ENCODE measurements at regions not wholly inside any gene's neighbourhood (a gene's known extent, or its start where the extent isn't known, plus 50 kb on each side); places are given as distances from the start of the nearest gene placed in this dataset.

DNA sequence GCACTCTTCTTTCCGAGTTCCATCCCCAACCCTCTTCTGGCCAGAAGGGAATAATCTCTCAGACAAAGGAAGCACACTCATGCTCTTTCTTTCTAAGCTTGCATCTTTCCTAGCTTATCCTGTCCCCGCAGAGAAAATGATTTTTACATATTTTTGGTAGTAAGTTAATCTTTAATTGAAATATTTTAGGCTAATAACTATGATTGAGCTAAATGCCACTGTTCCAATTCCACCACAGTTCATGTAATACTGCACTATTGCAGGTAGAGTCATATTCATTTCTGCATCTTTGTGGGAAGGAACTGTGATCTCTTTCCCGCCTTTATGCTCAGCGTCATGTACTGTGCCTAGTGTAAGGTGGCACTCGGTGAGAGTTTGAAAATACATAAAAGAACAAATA is 158.9 kb upstream of the FOXG1 start:
- H3K4me3 ChIP-seq = no peak overlapping the region
- H3K4me1 ChIP-seq (ENCODE audit: control insufficient read depth in 1 of 2, low read depth in 2 of 2) = no peaks in the 10 kb centered on the region
- H3K27ac ChIP-seq = no peak overlapping the region
- ATAC-seq (ENCODE audit: insufficient number of reproducible peaks, low FRiP score, low read depth) = no peak
- H3K27me3 ChIP-seq (replicated peaks; ENCODE audit: insufficient read depth) = no peaks in the 10 kb centered on the region
- no peaks in the 10 kb centered on the region for H3K9me3 ChIP-seq
- TF ChIP-seq, protein P1, sequence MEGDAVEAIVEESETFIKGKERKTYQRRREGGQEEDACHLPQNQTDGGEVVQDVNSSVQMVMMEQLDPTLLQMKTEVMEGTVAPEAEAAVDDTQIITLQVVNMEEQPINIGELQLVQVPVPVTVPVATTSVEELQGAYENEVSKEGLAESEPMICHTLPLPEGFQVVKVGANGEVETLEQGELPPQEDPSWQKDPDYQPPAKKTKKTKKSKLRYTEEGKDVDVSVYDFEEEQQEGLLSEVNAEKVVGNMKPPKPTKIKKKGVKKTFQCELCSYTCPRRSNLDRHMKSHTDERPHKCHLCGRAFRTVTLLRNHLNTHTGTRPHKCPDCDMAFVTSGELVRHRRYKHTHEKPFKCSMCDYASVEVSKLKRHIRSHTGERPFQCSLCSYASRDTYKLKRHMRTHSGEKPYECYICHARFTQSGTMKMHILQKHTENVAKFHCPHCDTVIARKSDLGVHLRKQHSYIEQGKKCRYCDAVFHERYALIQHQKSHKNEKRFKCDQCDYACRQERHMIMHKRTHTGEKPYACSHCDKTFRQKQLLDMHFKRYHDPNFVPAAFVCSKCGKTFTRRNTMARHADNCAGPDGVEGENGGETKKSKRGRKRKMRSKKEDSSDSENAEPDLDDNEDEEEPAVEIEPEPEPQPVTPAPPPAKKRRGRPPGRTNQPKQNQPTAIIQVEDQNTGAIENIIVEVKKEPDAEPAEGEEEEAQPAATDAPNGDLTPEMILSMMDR (IDR thresholded peaks at IDR 0.05) = no peak
- H3K36me3 ChIP-seq = no peaks in the 10 kb centered on the region
- DNase-seq (ENCODE audit: low spot score) = no peak

DNA sequence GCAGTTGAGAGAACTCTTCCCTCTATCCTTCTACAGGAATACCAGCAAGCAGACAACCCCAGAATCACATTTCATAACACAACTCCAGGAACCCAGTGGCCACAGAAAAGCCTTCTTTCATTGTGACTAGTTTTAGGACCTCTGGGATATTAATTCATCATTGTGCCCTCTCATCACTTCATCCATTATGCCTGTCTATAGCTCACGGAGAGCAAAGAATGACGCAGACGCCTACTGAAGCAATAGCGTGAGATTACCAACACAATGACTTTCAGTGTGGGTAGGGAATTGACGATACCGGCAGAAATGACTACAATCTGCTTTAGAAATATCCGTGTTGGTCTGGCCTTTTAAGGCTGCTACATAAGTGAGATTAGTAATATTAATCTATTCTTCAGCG is 158.1 kb upstream of the FOXG1 start:
- no peak for ATAC-seq (ENCODE audit: insufficient number of reproducible peaks, low FRiP score, low read depth)
- Histone ChIP-seq H3K27me3 (replicated peaks; ENCODE audit: insufficient read depth) (no peaks in the 10 kb centered on the region), H3K36me3 (no peaks in the 10 kb centered on the region), H3K4me1 (ENCODE audit: control insufficient read depth in 1 of 2, low read depth in 2 of 2) (no peaks in the 10 kb centered on the region), H3K27ac (no peak overlapping the region), H3K9me3 (no peaks in the 10 kb centered on the region), H3K4me3 (no peak overlapping the region)
- no peak for DNase-seq (ENCODE audit: low spot score)
- TF ChIP-seq, protein P1 (IDR thresholded peaks at IDR 0.05) = no peak

DNA sequence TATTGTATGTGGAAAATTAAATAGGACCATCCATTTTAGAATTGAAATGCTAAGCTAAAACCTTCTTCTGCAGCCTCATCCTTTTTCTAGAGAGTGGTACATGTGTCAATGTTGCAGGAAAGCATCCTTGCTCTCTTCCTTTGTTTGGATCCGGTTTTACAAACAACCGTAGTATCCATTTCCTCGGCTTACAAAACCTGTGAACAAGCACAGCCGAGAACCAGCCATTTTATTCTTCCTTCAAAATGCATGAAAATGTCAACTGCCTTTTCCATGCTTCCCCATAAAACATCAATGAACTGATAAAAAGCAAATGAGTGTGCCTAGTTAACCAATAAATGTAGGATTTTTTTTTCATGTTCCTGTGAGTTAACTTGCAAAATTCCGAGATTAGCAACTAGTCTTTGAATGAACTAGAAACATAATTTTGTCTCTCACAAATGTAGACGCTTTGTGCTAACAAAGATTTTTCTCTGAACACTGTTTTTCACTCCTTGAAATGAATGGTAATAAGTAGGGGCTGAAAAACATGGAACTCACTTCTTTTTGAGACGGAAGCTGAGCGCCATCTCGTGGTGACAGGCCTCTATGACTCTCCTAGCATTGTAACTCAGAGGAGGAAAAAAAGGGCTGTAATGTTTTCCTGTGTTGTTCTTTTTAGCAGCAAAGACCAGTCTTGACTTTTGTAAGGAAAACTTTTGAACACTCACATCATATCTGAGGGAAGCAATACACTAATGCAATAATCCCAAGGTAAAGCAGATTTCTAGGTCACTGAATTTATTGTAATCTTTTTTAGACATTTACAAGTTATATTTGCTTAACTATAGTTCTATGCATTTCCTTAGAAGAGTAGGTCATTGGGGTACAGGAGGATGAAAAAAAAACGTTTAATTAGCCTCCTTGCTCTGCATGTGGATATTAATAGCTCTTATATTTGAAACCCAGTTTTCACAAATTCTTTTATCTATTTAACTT is 157.4 kb upstream of the FOXG1 start:
- no peak overlapping the region for H3K4me3 ChIP-seq
- no peaks in the 10 kb centered on the region for H3K27me3 ChIP-seq (replicated peaks; ENCODE audit: insufficient read depth)
- DNase-seq (ENCODE audit: low spot score) = no peak
- no peaks in the 10 kb centered on the region for H3K4me1 ChIP-seq (ENCODE audit: control insufficient read depth in 1 of 2, low read depth in 2 of 2)
- no peaks in the 10 kb centered on the region for H3K9me3 ChIP-seq
- no peak for ATAC-seq (ENCODE audit: insufficient number of reproducible peaks, low FRiP score, low read depth)
- H3K36me3 ChIP-seq = no peaks in the 10 kb centered on the region
- H3K27ac ChIP-seq = no peak overlapping the region
- TF ChIP-seq, protein P1 (IDR thresholded peaks at IDR 0.05) = no peak

DNA sequence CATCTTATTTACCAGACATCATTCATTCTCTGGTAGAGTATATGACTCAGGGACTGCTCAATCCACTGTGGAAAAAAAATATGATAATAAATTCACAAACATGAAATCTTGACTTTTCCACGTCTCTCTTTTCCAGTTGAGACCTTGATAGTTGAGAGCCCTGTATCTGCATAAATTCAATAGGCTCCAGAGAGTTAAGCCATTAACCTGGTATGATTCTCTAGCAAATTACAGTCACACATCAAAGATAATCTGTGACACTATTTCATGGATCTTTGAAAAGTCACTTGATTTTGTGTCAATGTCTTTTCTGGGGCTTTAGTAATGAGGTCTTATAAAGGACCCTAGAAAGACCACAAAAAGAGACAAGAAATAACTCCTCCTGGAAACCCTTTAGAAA is 154.2 kb upstream of the FOXG1 start:
- H3K4me1 ChIP-seq (ENCODE audit: control insufficient read depth in 1 of 2, low read depth in 2 of 2) = no peaks in the 10 kb centered on the region
- H3K4me3 ChIP-seq = no peak overlapping the region
- TF ChIP-seq, protein P1 (IDR thresholded peaks at IDR 0.05) = no peak
- DNase-seq (ENCODE audit: low spot score) (no peak), ATAC-seq (ENCODE audit: insufficient number of reproducible peaks, low FRiP score, low read depth) (no peak)
- H3K36me3 ChIP-seq = no peaks in the 10 kb centered on the region
- H3K27me3 ChIP-seq (replicated peaks; ENCODE audit: insufficient read depth) = no peaks in the 10 kb centered on the region
- no peak overlapping the region for H3K27ac ChIP-seq
- H3K9me3 ChIP-seq = no peaks in the 10 kb centered on the region

DNA sequence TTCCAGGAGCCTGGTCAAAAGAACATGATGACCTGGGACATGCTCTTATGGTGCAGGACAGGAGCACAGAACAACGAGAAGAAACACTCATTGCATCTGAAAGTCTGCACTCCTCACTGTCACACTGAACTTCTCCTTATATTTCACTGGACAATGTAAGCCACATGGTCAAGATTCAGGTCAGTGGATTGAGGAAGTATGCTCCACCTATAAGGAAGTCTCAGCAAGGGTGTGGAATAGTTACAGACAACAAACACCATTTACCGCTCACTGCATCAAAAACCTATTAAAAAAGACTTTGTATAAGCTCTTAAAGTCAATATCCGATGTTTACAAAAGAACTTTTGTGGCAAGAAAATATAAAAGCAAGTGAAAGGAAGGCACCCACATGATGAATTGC is 153.1 kb upstream of the FOXG1 start:
- H3K4me3 ChIP-seq = no peak overlapping the region
- H3K9me3 ChIP-seq = no peaks in the 10 kb centered on the region
- H3K27ac ChIP-seq = no peak overlapping the region
- H3K36me3 ChIP-seq = no peaks in the 10 kb centered on the region
- H3K27me3 ChIP-seq (replicated peaks; ENCODE audit: insufficient read depth) = no peaks in the 10 kb centered on the region
- ATAC-seq (ENCODE audit: insufficient number of reproducible peaks, low FRiP score, low read depth) (no peak), DNase-seq (ENCODE audit: low spot score) (no peak)
- H3K4me1 ChIP-seq (ENCODE audit: control insufficient read depth in 1 of 2, low read depth in 2 of 2) = no peaks in the 10 kb centered on the region
- TF ChIP-seq, protein P1 (IDR thresholded peaks at IDR 0.05) = no peak
